Stimulated activated CD8-positive, alpha-beta memory T cell treated with anti-CD3 and anti-CD28 coated beads, Interleukin-7, amount 100 ng/mL, for 1 hour (primary cell): ENCODE measurements at regions not wholly inside any gene's neighbourhood (a gene's known extent, or its start where the extent isn't known, plus 50 kb on each side); places are given as distances from the start of the nearest gene placed in this dataset.

Experiments
- DNase-seq, 2 donors: peaks; one replicate each; pipeline ENCODE4 v3.0.0-alpha.2; 2020; ENCODE audit warnings: low read depth in 2 of 2

- no peak for DNase-seq
Observed at GRCh38 chr3:94694894-94695293, 632.0 kb downstream of the NSUN3 start.

DNA sequence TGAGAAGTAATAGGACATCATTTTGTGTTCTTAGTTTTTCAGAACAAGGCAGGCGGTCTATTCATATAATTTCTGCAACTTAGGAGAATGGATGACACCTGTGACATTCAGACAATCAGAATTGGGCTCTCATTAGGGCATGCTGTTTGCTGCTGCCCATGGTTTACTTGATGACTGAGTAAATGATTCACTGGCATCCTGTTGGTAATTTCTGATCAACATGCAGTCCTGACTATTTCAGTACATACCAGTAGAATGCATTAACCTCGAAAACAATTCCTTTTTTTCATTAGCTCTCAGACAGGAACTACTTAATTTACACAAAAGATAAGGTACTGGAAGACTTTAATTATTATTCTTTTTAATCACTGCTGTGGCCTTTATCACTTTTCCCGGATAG, 641.6 kb downstream of the NSUN3 start:
- DNase-seq, result no peak

- no peak for DNase-seq
Observed at GRCh38 chr3:94709249-94709902, 646.5 kb downstream of the NSUN3 start.

DNA sequence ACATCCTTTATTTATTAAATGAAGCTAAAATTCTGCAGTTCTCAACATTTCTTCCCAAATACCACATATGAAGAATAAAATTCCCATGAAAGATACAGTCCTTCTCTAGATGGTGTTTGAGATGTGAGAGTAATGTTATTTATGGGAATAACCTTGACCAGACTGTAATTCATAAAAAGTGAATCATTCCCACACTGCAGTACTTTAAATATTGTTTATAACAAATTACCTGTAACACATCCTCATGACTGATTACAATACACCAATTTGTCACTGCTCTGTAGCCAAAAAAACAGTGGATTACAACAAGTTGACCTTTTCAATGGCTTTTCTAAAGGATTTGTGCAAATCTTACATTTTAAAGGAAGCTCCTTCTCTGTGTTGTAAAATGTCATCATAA, 651.3 kb downstream of the NSUN3 start:
- DNase-seq, result no peak

DNA sequence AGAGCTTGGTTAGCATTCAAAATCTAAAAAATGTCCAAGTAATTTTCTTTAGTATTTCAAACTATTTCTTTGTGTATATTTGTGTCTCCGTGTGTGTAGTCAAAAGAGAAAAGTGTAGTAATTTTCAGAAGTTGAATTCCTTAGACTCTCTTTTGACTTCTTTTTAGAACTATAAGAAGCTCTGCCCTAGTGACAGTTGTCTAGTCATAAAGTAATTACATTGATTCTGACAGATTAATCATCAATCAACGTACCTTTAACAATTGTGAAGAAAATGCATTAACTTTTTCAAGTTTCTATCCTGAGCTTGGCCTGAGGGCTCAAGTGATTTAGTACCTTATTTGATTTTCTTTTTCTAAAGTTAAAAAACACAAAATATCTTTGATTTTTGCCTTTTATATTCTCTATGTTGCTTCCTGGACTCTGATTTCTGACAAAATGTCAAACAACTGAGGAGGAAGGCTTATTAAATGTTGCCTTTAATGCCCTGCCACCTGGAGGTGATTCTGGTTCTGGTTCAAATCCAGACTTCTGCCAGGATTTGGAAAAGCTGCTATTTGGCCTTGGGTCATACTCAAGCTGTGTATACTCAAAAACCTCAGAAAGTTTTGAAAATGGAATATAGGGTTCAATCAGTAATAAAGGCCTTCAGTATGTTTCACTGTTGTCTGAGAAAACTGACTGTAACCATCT, 653.6 kb downstream of the NSUN3 start:
- DNase-seq, result no peak

DNA sequence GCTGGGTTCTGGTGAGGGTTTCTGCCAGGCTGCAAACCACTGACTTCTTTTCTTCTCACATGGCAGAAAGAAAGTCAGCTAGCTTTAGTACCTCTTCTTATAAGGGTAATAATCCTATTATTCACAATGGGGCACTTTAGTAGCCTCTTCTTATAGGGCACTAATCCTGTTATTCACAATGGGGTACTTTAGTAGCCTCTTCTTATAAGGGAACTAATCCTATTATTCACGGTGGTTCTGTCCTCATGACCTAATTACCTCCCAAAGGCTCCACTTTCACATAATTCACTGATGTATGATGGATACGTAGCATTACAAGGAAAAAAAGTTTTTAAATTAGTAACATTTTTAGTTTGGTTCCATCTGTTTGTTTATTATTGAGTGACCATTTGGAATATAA, 671.3 kb downstream of the NSUN3 start:
- DNase-seq, result no peak

DNA sequence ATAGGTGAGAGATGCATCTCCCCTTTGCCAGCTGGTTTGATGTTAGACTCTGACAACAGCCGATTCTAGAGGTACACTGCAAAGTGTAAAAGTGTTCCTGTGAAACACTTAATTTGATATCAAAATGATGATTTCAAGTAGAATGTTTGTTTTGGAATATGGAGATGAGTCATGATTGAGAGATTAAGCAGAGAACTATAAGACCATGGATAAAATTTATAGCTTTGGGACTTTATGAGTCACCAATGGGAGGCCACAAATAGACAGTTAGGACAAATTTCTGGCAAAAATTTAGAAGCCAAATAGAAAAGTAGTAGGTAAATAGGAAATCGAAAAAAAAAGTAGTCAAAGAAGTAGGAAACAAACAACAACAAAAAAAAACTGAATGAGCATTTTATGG, 672.5 kb downstream of the NSUN3 start:
- no peak for DNase-seq

DNA sequence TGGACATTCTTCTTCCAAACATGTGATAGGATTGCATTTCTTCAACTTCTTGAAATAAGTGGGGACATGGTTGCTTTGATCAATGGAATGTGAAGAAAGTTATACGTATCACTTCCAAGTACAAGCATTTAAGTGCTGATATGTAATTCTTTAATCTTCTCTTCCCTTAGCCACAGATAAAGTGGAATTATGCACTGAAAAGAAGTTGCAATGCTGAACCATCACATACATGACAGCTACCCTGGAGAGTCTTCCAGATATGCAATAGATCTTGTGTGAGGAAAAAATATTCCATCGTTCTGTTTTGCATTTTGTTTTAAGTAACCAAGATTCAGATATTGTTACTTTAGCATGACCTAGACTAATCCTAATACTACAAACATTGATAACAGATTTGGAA, 674.3 kb downstream of the NSUN3 start:
- DNase-seq, result no peak

- DNase-seq, result no peak
Observed at GRCh38 chr3:94739420-94739819, 676.6 kb downstream of the NSUN3 start.

DNA sequence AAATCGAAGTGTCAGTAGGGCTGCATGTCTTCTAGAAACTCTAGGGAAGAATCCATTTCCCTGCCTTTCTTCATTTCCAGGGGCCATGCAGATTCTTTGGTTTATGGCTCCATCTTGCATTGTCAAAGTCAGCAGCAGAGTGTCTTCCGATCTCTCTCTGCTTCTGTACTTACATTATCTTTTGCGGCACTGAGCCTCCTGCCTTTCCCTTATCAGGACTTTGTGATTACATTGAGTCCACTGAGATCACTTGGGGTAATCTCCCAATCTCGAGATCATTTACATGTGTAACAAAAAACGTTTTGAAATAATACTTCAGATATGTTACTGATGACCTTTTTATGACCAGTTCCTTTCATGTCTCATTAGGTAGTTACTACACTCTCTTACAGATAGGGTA, 695.9 kb downstream of the NSUN3 start:
- DNase-seq, result no peak

- DNase-seq, result no peak
Observed at GRCh38 chr3:94772402-94772801, 709.5 kb downstream of the NSUN3 start.

- DNase-seq, result no peak
Observed at GRCh38 chr3:94775746-94776145, 712.9 kb downstream of the NSUN3 start.

DNA sequence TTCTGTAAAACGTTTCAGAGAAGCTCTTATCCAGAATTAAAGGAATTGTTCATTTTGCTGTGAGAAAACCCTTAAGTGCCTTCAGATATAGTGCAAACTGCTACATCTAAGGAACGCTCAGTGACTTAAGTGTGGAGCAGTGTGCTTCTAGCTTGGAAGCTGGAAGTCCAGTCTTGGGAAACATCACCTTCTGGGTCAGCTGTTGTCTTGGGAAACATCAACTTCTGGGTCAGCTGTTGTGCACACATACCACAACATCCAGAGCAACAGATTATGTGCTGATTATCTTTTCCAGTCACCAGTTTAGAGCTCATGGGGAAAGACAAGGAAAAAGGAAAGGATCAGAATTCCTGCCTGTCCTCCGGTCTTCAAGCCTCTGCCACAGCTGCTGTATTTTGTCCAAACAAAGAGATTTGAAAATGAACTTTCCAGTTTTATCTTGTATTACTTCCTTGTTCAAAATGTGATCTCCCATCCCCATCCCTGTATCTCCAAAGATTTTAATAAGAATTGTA, 713.6 kb downstream of the NSUN3 start:
- DNase-seq, result no peak

DNA sequence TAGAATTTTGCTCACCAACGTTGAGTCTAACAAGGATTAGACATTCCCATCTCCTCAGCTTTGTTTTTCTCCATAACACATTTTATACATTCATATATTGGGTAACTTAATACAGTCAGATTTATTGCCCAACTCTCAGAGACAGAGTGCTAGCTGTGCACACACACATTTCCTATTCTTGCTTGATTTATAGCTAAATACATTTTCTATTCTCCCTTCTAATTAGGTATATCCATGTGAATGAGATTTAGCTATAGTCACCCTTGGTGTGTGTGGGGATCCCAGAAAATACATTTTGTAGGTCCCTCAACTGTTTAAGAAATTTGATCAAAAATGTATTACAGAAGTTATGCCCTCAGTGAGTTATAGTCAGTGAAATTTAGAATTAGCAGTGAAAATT, 715.4 kb downstream of the NSUN3 start:
- no peak for DNase-seq

DNA sequence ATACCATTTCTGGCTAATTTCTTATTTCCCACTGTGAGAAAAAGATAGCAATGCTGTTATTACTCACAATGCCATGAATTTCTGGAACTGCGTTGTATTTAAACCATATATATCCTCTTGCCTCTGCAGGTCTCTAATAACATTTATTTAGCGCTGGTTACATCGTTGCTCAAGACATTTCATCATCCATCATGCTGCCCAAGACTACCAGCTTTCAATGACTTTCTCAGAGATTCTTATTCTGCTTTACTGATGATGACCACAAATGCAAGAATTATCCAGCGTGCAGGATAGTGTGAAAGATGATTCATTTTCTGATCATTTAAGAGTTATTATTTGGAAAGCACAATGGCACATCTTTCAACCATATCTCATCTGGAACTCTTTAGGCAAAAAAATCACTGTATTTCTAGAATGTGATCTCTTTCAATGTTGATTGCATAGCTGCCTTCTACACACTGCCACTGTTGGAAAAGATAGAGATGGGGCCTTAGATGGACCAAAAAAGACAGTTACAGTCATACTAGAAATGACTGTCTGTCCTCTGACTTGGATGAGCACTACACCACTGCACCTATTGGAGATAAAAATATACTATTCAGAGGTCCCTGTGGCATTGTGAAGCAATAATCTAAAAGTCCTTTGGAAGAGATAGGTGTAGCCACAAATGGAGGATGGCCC, 716.1 kb downstream of the NSUN3 start:
- DNase-seq, result no peak

GRCh38 chr3:94779699-94780098, 716.8 kb downstream of the NSUN3 start:
- no peak for DNase-seq

- DNase-seq, result no peak
Observed at GRCh38 chr3:94784274-94784673, 721.4 kb downstream of the NSUN3 start.

DNA sequence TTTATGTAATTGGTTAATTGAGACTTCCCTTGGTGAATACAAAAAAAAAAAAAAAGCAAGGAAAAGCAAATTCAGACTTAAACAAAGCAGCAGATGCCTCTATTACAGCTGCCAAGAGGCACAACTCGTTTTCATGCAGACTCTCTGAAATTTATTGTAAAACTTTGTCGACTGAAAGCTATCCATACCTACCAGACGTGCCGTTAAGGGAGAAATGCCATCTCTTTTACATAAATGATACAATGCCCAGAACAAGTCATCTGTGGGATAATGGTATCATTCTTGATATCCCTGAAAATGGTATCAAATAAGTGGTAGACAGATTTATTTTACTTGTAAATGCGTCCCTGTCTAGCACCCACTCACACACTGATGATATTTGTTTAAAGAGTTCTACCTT, 724.2 kb downstream of the NSUN3 start:
- no peak for DNase-seq

- no peak for DNase-seq
Observed at GRCh38 chr3:94787734-94788270, 724.9 kb downstream of the NSUN3 start.

DNA sequence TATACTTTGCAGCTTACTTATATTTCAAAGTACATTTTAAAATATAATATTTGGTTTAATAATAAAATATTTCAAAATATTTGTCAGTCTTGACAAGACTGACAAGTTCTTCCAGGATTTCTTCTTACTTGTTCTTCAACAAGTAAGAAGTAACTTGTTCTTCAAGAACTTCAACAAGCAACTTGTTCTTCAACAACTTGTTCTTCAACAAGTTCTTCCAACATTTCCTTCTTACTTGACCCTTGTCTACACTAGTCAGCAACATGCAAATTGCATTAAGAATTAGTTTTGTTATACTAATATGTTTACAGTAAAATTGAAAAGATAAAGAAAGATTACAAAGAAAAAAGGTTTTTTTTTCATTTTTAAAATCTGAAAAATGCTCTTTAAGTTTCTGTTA, 731.7 kb downstream of the NSUN3 start:
- no peak for DNase-seq

GRCh38 chr3:94799420-94800060, 736.7 kb downstream of the NSUN3 start:
- no peak for DNase-seq

DNA sequence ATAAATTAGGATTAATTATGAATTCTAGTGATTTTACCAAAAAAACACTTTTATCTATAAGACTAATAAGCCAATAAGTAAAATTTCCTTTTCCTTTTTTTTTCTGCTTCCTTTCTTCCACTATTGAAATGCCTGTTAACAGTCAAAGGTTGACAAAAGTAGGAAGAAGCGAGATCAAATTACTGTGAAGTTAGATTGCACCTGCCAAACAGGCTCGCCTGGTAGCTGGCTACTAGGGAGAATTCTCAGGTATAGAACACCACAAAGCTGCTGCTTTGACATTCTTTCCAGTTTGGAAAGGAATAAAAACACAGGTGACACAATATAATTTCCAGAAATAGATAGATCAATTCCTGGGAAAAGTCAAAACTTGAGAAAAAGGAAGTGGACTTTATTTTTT, 749.0 kb downstream of the NSUN3 start:
- DNase-seq, result no peak
